ENCODE measurements at regions not wholly inside any gene's neighbourhood (a gene's known extent, or its start where the extent isn't known, plus 50 kb on each side); places are given as distances from the start of the nearest gene placed in this dataset.

- H3K36me3 ChIP-seq = no peaks in the 10 kb centered on the region
- H3K27me3 ChIP-seq = no peaks in the 10 kb centered on the region
- TF ChIP-seq CTCF (IDR thresholded peaks at IDR 0.05; ENCODE audit: low read depth, low read length) = no peak
- DNase-seq (ENCODE audit: low read depth in 1 of 2, low spot score in 1 of 2) = peak in 1 of 2 donors; percentile 58
- H3K27ac ChIP-seq = no peak overlapping the region
- H3K4me3 ChIP-seq = no peak overlapping the region
- H3K9me3 ChIP-seq (ENCODE audit: low read depth) = no peaks in the 10 kb centered on the region
- H3K4me1 ChIP-seq (ENCODE audit: low read depth) = peaks cover 23% of the 10 kb centered on the region
These were observed 84.5 kb upstream of the SVIL start for GRCh38 chr10:29719281-29719675.

GRCh38 chr10:29715296-29715695 lies 80.5 kb upstream of the SVIL start:
- Histone ChIP-seq H3K27ac (no peak overlapping the region), H3K9me3 (ENCODE audit: low read depth) (no peaks in the 10 kb centered on the region), H3K4me3 (no peak overlapping the region), H3K27me3 (no peaks in the 10 kb centered on the region), H3K36me3 (no peaks in the 10 kb centered on the region), H3K4me1 (ENCODE audit: low read depth) (peaks cover 25% of the 10 kb centered on the region)
- no peak for DNase-seq (ENCODE audit: low read depth in 1 of 2, low spot score in 1 of 2)
- no peak for TF ChIP-seq CTCF (IDR thresholded peaks at IDR 0.05; ENCODE audit: low read depth, low read length)

GRCh38 chr10:29714096-29714874 lies 79.5 kb upstream of the SVIL start:
- peak in 1 of 2 donors; percentile 88 for DNase-seq (ENCODE audit: low read depth in 1 of 2, low spot score in 1 of 2)
- peak overlapping the region; percentile 76 for H3K27ac ChIP-seq

GRCh38 chr10:29713450-29713849 lies 78.7 kb upstream of the SVIL start:
- no peaks in the 10 kb centered on the region for H3K27me3 ChIP-seq
- no peak overlapping the region for H3K4me3 ChIP-seq
- H3K36me3 ChIP-seq = no peaks in the 10 kb centered on the region
- no peaks in the 10 kb centered on the region for H3K9me3 ChIP-seq (ENCODE audit: low read depth)
- H3K4me1 ChIP-seq (ENCODE audit: low read depth) = peaks cover 33% of the 10 kb centered on the region
- peak overlapping the region; percentile 76 for H3K27ac ChIP-seq
- no peak for TF ChIP-seq CTCF (IDR thresholded peaks at IDR 0.05; ENCODE audit: low read depth, low read length)
- DNase-seq (ENCODE audit: low read depth in 1 of 2, low spot score in 1 of 2) = no peak

More at GRCh38 chr10:29714096-29714874, 79.5 kb upstream of the SVIL start:
- Histone ChIP-seq H3K9me3 (ENCODE audit: low read depth) (no peaks in the 10 kb centered on the region), H3K36me3 (no peaks in the 10 kb centered on the region), H3K4me1 (ENCODE audit: low read depth) (peaks cover 27% of the 10 kb centered on the region), H3K4me3 (no peak overlapping the region), H3K27me3 (no peaks in the 10 kb centered on the region)
- no peak for TF ChIP-seq CTCF (IDR thresholded peaks at IDR 0.05; ENCODE audit: low read depth, low read length)

- H3K9me3 ChIP-seq (ENCODE audit: low read depth) = no peaks in the 10 kb centered on the region
- H3K36me3 ChIP-seq = no peaks in the 10 kb centered on the region
- no peak overlapping the region for H3K4me3 ChIP-seq
- peaks cover 33% of the 10 kb centered on the region for H3K4me1 ChIP-seq (ENCODE audit: low read depth)
- H3K27ac ChIP-seq = peak overlapping the region; percentile 86
- DNase-seq (ENCODE audit: low read depth in 1 of 2, low spot score in 1 of 2) = peak in 1 of 2 donors; percentile 76
- TF ChIP-seq CTCF (IDR thresholded peaks at IDR 0.05; ENCODE audit: low read depth, low read length) = no peak
- no peaks in the 10 kb centered on the region for H3K27me3 ChIP-seq
These were observed 77.3 kb upstream of the SVIL start for GRCh38 chr10:29712108-29712507.

All from cardiac muscle cell (in vitro differentiated cells and primary cell).